Nephron progenitor cell (in vitro differentiated cells): ENCODE measurements at regions not wholly inside any gene's neighbourhood (a gene's known extent, or its start where the extent isn't known, plus 50 kb on each side); places are given as distances from the start of the nearest gene placed in this dataset.

ENCODE experiments used
- DNase-seq: peaks from one replicate; pipeline ENCODE4 v3.0.0; 2021
- H3K27ac Mint-ChIP-seq: 2 replicates; pipeline ENCODE4 v1.8.0; 2021; ENCODE audit warnings: mild to moderate bottlenecking, moderate library complexity, mixed read lengths
- H3K27me3 Mint-ChIP-seq: 2 replicates; pipeline ENCODE4 v1.8.0; 2021; ENCODE audit warnings: mild to moderate bottlenecking, low read depth, mixed read lengths; ENCODE audit not compliant: poor library complexity
- H3K36me3 Mint-ChIP-seq: 2 replicates; pipeline ENCODE4 v1.8.0; 2021; ENCODE audit warnings: low read depth, mixed read lengths
- H3K4me1 Mint-ChIP-seq: 2 replicates; pipeline ENCODE4 v1.8.0; 2021; ENCODE audit warnings: mixed read lengths
- H3K4me3 Mint-ChIP-seq: 2 replicates; pipeline ENCODE4 v1.8.0; 2021; ENCODE audit warnings: mild to moderate bottlenecking, moderate library complexity, mixed read lengths
- H3K9me3 Mint-ChIP-seq: 2 replicates; pipeline ENCODE4 v1.8.0; 2021; ENCODE audit warnings: mild to moderate bottlenecking, moderate library complexity, mixed read lengths
- TF ChIP-seq, protein P1 (sequence below): fragments of 200-600 bp; sonication (generic); IDR thresholded peaks from 2 replicates; pipeline ENCODE4 v1.5.0; 2021; ENCODE audit warnings: antibody characterized with exemption

DNA sequence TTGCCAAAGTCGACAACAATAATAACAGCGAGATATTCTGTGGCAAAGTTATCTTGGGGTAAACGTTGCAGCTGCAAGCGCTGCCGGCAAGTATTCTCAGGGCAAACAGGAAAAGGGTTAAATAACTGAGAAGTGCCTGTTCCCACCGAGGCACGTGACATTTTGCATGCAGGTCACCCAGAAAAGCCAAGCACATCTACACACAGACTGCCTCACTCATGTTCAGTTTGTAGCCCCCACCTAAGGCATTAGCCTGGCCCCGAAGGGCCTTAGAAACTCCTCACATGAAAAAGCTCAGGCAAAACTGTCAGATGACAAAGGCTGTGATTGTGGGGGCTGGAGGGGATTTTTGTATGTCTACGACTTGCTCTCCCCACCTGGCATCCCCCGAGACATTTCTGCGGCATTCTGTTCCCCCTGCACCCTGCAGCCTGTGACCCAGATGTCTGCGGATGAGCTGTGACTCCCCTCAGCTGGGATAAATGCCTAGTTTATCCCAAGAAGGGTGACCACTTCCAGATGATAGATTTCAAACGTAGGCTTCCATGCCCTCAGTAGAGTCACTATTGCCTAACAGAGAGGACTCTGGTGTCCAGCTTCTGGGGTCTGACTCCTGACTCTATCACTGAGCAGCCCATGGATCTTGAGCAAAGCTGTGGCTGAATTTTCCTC lies 215.2 kb upstream of the SIX2 start:
- H3K27ac Mint-ChIP-seq = peak overlapping the region; percentile 14
- H3K4me1 Mint-ChIP-seq = peaks cover 34% of the 10 kb centered on the region
- DNase-seq = no peak
- H3K27me3 Mint-ChIP-seq = peaks cover 10% of the 10 kb centered on the region
- H3K4me3 Mint-ChIP-seq = no peak overlapping the region
- TF ChIP-seq, protein P1, sequence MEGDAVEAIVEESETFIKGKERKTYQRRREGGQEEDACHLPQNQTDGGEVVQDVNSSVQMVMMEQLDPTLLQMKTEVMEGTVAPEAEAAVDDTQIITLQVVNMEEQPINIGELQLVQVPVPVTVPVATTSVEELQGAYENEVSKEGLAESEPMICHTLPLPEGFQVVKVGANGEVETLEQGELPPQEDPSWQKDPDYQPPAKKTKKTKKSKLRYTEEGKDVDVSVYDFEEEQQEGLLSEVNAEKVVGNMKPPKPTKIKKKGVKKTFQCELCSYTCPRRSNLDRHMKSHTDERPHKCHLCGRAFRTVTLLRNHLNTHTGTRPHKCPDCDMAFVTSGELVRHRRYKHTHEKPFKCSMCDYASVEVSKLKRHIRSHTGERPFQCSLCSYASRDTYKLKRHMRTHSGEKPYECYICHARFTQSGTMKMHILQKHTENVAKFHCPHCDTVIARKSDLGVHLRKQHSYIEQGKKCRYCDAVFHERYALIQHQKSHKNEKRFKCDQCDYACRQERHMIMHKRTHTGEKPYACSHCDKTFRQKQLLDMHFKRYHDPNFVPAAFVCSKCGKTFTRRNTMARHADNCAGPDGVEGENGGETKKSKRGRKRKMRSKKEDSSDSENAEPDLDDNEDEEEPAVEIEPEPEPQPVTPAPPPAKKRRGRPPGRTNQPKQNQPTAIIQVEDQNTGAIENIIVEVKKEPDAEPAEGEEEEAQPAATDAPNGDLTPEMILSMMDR = no peak
- H3K36me3 Mint-ChIP-seq = peaks cover 12% of the 10 kb centered on the region
- peaks cover 20% of the 10 kb centered on the region for H3K9me3 Mint-ChIP-seq

- Mint-ChIP-seq H3K4me3 (no peak overlapping the region), H3K27ac (no peak overlapping the region), H3K27me3 (peaks cover 18% of the 10 kb centered on the region), H3K9me3 (peaks cover 20% of the 10 kb centered on the region), H3K4me1 (peaks cover 30% of the 10 kb centered on the region), H3K36me3 (peaks cover 12% of the 10 kb centered on the region)
- TF ChIP-seq, protein P1 = no peak
- DNase-seq = no peak
Measured at GRCh38 chr2:45223531-45223930, 214.3 kb upstream of the SIX2 start.

- Mint-ChIP-seq H3K9me3 (peaks cover 20% of the 10 kb centered on the region), H3K4me3 (no peak overlapping the region), H3K27ac (no peak overlapping the region), H3K36me3 (no peaks in the 10 kb centered on the region), H3K4me1 (peaks cover 30% of the 10 kb centered on the region), H3K27me3 (peaks cover 25% of the 10 kb centered on the region)
- TF ChIP-seq, protein P1 = no peak
- no peak for DNase-seq
Measured at GRCh38 chr2:45220227-45220626, 211.0 kb upstream of the SIX2 start.

DNA sequence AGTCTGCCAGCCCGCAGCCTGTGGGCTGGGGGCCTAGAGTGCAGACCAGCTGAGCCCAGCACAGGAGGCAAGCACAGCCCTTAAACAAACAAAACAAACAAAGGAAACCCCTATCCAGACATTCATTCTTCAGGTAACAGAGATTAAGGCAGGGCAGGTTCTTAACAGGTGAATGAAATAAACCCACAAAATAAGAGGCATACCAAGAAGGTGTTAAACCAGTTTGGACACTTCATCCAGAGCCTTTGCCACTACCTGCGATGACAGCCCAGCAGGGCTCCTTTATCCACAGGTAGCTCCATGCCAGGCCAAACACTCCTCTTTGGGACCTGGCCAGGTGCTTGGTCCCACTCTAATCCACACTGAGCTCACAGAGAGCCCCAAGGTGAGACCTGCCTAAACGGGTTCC lies 209.7 kb upstream of the SIX2 start:
- Mint-ChIP-seq H3K27me3 (peaks cover 29% of the 10 kb centered on the region), H3K27ac (no peak overlapping the region), H3K36me3 (no peaks in the 10 kb centered on the region), H3K4me3 (no peak overlapping the region), H3K9me3 (peaks cover 22% of the 10 kb centered on the region), H3K4me1 (peaks cover 21% of the 10 kb centered on the region)
- TF ChIP-seq, protein P1 = no peak
- no peak for DNase-seq

- H3K36me3 Mint-ChIP-seq = no peaks in the 10 kb centered on the region
Measured at GRCh38 chr2:45218297-45218696, 209.0 kb upstream of the SIX2 start.

More at GRCh38 chr2:45218297-45218696, 209.0 kb upstream of the SIX2 start:
- Mint-ChIP-seq H3K27ac (no peak overlapping the region), H3K9me3 (peaks cover 22% of the 10 kb centered on the region), H3K4me3 (no peak overlapping the region), H3K27me3 (peaks cover 27% of the 10 kb centered on the region), H3K4me1 (peaks cover 16% of the 10 kb centered on the region)
- no peak for DNase-seq
- TF ChIP-seq, protein P1 = no peak
